HG02884 (cell line): ENCODE measurements at regions not wholly inside any gene's neighbourhood (a gene's known extent, or its start where the extent isn't known, plus 50 kb on each side); places are given as distances from the start of the nearest gene placed in this dataset.

ENCODE experiments used
- ATAC-seq: cut with Tn5 transposase; IDR thresholded peaks from one replicate; pipeline ENCODE4 v1.9.1; 2021; ENCODE audit warnings: mild to moderate bottlenecking, moderate library complexity; ENCODE audit not compliant: unreplicated experiment

GRCh38 chr9:73845954-73846690 lies 651.0 kb upstream of the RORB start:
- ATAC-seq: no peak

- no peak for ATAC-seq
These were observed 649.6 kb upstream of the RORB start for GRCh38 chr9:73847536-73847935.

- no peak for ATAC-seq
These were observed 643.6 kb upstream of the RORB start for GRCh38 chr9:73853549-73853948.

GRCh38 chr9:73855206-73855605 lies 641.9 kb upstream of the RORB start:
- no peak for ATAC-seq

GRCh38 chr9:73863924-73864323 lies 633.2 kb upstream of the RORB start:
- ATAC-seq: no peak

- ATAC-seq: no peak
These were observed 630.7 kb upstream of the RORB start for GRCh38 chr9:73866451-73866850.

- peak; percentile 99 for ATAC-seq
These were observed 627.9 kb upstream of the RORB start for GRCh38 chr9:73869264-73869663.

GRCh38 chr9:73871636-73872035 lies 625.5 kb upstream of the RORB start:
- no peak for ATAC-seq

- ATAC-seq: no peak
These were observed 624.4 kb upstream of the RORB start for GRCh38 chr9:73872701-73873100.

- ATAC-seq: no peak
These were observed 617.0 kb upstream of the RORB start for GRCh38 chr9:73880101-73880500.

GRCh38 chr9:73889023-73889422 lies 608.1 kb upstream of the RORB start:
- no peak for ATAC-seq

GRCh38 chr9:73890685-73891277 lies 606.4 kb upstream of the RORB start:
- no peak for ATAC-seq

GRCh38 chr9:73892335-73892734 lies 604.8 kb upstream of the RORB start:
- ATAC-seq: no peak

- ATAC-seq: no peak
These were observed 603.9 kb upstream of the RORB start for GRCh38 chr9:73893230-73893629.

- ATAC-seq: no peak
These were observed 601.1 kb upstream of the RORB start for GRCh38 chr9:73896061-73896460.

- ATAC-seq: no peak
These were observed 590.5 kb upstream of the RORB start for GRCh38 chr9:73906671-73907070.

GRCh38 chr9:73911804-73912203 lies 585.3 kb upstream of the RORB start:
- no peak for ATAC-seq

- no peak for ATAC-seq
These were observed 581.0 kb upstream of the RORB start for GRCh38 chr9:73916016-73916673.

- no peak for ATAC-seq
These were observed 577.4 kb upstream of the RORB start for GRCh38 chr9:73919712-73920111.

- ATAC-seq: no peak
These were observed 573.3 kb upstream of the RORB start for GRCh38 chr9:73923796-73924195.

- ATAC-seq: no peak
These were observed 546.0 kb upstream of the RORB start for GRCh38 chr9:73951147-73951546.

- no peak for ATAC-seq
These were observed 534.3 kb upstream of the RORB start for GRCh38 chr9:73962792-73963191.
